NT2/D1 (cell line): ENCODE measurements at regions not wholly inside any gene's neighbourhood (a gene's known extent, or its start where the extent isn't known, plus 50 kb on each side); places are given as distances from the start of the nearest gene placed in this dataset.

Experiments
- YY1 ChIP-seq: IDR thresholded peaks from 2 replicates; pipeline ENCODE4 v1.6.1; 2011; ENCODE audit not compliant: insufficient read length, insufficient read depth
- ZNF274 ChIP-seq: IDR thresholded peaks from 2 replicates; pipeline ENCODE4 v1.6.1; 2011; ENCODE audit warnings: mild to moderate bottlenecking, low read depth, low read length

- TF ChIP-seq YY1: no peak
- TF ChIP-seq ZNF274: no peak
Measured at GRCh38 chr1:106396020-106396419, 660.5 kb upstream of the PRMT6 start.
